NCI-H524 (cell line): ENCODE measurements at regions not wholly inside any gene's neighbourhood (a gene's known extent, or its start where the extent isn't known, plus 50 kb on each side); places are given as distances from the start of the nearest gene placed in this dataset.

Experiments
- DNase-seq, 2 experiments: peaks; one replicate each; lab custom pipeline; 2025; lab: John Stamatoyannopoulos, UW

GRCh38 chr18:53920312-53921075 lies 304.0 kb downstream of the MBD2 start:
- DNase-seq: no peak

- no peak for DNase-seq
Measured at GRCh38 chr18:53918091-53918490, 306.4 kb downstream of the MBD2 start.

- DNase-seq: no peak
Measured at GRCh38 chr18:53911200-53911599, 313.3 kb downstream of the MBD2 start.

- DNase-seq: peak in 1 of 2 experiments; percentile 3
Measured at GRCh38 chr18:53909668-53910067, 314.8 kb downstream of the MBD2 start.

- no peak for DNase-seq
Measured at GRCh38 chr18:53907921-53908320, 316.5 kb downstream of the MBD2 start.

GRCh38 chr18:53906681-53907080 lies 317.8 kb downstream of the MBD2 start:
- no peak for DNase-seq

GRCh38 chr18:53894675-53895442 lies 329.6 kb downstream of the MBD2 start:
- no peak for DNase-seq

- DNase-seq: no peak
Measured at GRCh38 chr18:53887447-53887846, 337.0 kb downstream of the MBD2 start.

GRCh38 chr18:53886058-53886457 lies 338.4 kb downstream of the MBD2 start:
- DNase-seq: no peak

- no peak for DNase-seq
Measured at GRCh38 chr18:53883771-53884170, 340.7 kb downstream of the MBD2 start.

- DNase-seq: no peak
Measured at GRCh38 chr18:53874103-53874502, 350.4 kb downstream of the MBD2 start.

- peak in 1 of 2 experiments; percentile 5 for DNase-seq
Measured at GRCh38 chr18:53864770-53865169, 359.7 kb downstream of the MBD2 start.

GRCh38 chr18:53862921-53863320 lies 361.5 kb downstream of the MBD2 start:
- DNase-seq: no peak

- DNase-seq: no peak
Measured at GRCh38 chr18:53861185-53861584, 363.3 kb downstream of the MBD2 start.

GRCh38 chr18:53859764-53860163 lies 364.7 kb downstream of the MBD2 start:
- no peak for DNase-seq

- DNase-seq: peak in 1 of 2 experiments; percentile 22
Measured at GRCh38 chr18:53850902-53851301, 373.6 kb downstream of the MBD2 start.

- DNase-seq: no peak
Measured at GRCh38 chr18:53843763-53844162, 380.7 kb downstream of the MBD2 start.

- no peak for DNase-seq
Measured at GRCh38 chr18:53843113-53843760, 381.2 kb downstream of the MBD2 start.

GRCh38 chr18:53838746-53839145 lies 385.7 kb downstream of the MBD2 start:
- DNase-seq: peak in 1 of 2 experiments; percentile 1

- peak; percentile 70 to 86 for DNase-seq
Measured at GRCh38 chr18:53821141-53821540, 403.3 kb downstream of the MBD2 start.

- DNase-seq: peak in 1 of 2 experiments; percentile 2
Measured at GRCh38 chr18:53819671-53820070, 404.8 kb downstream of the MBD2 start.

GRCh38 chr18:53819174-53819573 lies 405.3 kb downstream of the MBD2 start:
- DNase-seq: no peak
